ENCODE measurements at regions not wholly inside any gene's neighbourhood (a gene's known extent, or its start where the extent isn't known, plus 50 kb on each side); places are given as distances from the start of the nearest gene placed in this dataset.

DNA sequence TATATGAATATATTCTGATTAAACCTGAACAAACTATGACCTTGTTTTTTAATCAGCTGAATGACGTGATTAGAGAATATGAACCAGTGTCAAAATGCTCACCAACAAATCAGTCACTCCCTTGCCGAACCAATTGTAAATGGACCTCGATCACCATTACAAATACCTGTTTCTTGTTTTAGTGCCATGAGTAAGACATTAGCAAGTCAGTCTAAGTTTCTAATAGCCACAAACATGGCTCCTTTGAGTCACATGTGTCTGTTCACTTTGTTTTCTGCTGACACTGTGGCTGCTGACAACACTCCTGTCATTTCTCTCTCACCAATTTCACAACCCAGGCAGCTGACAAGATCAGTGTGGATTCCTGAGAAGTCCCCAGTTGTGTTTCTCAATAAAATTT lies 286.2 kb upstream of the MDGA2 start:
- intact Hi-C loops (cut with micrococcal nuclease): no loop called here
- DNase-seq (ENCODE audit: low read depth, low spot score) (no peak), ATAC-seq (no peak)
- no peak overlapping the region for H2AFZ ChIP-seq (ENCODE audit: low read depth, low read length, poor library complexity, severe bottlenecking)
- H3K4me1 ChIP-seq (ENCODE audit: control insufficient read depth in 1 of 2, insufficient read depth in 2 of 2, low read length in 2 of 2): no peaks in the 10 kb centered on the region
- no peak overlapping the region for H3K9ac ChIP-seq (ENCODE audit: low read length)
- H3K9me2 ChIP-seq (ENCODE audit: insufficient read depth): no peaks in the 10 kb centered on the region
- ChIA-PET POLR2A (no interaction called here), CTCF (no interaction called here), RAD21 (ENCODE audit: low non-redundant PET in 1 of 2, low total read pairs in 2 of 2, uncharacterized antibody in 2 of 2, unreplicated experiment in 2 of 2) (no interaction called here)
- no peak overlapping the region for H3K27ac ChIP-seq (ENCODE audit: low read depth, low read length)
- no peaks in the 10 kb centered on the region for H3K79me2 ChIP-seq (ENCODE audit: insufficient read depth, low read length)
- no peaks in the 10 kb centered on the region for H3K9me3 ChIP-seq (ENCODE audit: control insufficient read depth in 1 of 2, insufficient read depth in 1 of 2, low read depth in 1 of 2, low read length in 2 of 2)
- no TSS peak for BruUV-seq (replicated peaks)
- TF ChIP-seq TCF7L2 (IDR thresholded peaks at IDR 0.05; ENCODE audit: borderline replicate concordance, extremely low read depth, insufficient read depth, insufficient read length) (no peak), MAX (IDR thresholded peaks at IDR 0.05) (no peak), SRF (IDR thresholded peaks at IDR 0.05; ENCODE audit: low read depth) (no peak), ZBTB33 (IDR thresholded peaks at IDR 0.05; ENCODE audit: extremely low read depth, insufficient replicate concordance, low read length) (no peak), RAD21 (IDR thresholded peaks at IDR 0.05; ENCODE audit: low read depth) (no peak), SIN3A (IDR thresholded peaks at IDR 0.05; ENCODE audit: low read depth) (no peak), EZH2 (IDR thresholded peaks at IDR 0.05) (no peak), SP1 (IDR thresholded peaks at IDR 0.05; ENCODE audit: low read depth) (no peak), POLR2AphosphoS5 (IDR thresholded peaks at IDR 0.05; ENCODE audit: low read depth, low read length) (no peak), FOSL1 (IDR thresholded peaks at IDR 0.05; ENCODE audit: low read depth) (no peak), ZNF274 (IDR thresholded peaks at IDR 0.05; ENCODE audit: low read depth, low read length) (no peak), JUND (IDR thresholded peaks at IDR 0.05) (no peak), ZFX (IDR thresholded peaks at IDR 0.05) (no peak), CTCF (IDR thresholded peaks at IDR 0.05 in 2 of 3, conservative IDR thresholded peaks at IDR 0.05 in 1 of 3; ENCODE audit: borderline replicate concordance in 1 of 3, insufficient read depth in 1 of 3, low read depth in 2 of 3, low read length in 2 of 3) (no peak), POLR2A (IDR thresholded peaks at IDR 0.05; ENCODE audit: borderline replicate concordance, extremely low read depth, insufficient read depth, insufficient read length) (no peak), ELF1 (IDR thresholded peaks at IDR 0.05; ENCODE audit: borderline replicate concordance, low read depth) (no peak)
- TF ChIP-seq, protein P1, sequence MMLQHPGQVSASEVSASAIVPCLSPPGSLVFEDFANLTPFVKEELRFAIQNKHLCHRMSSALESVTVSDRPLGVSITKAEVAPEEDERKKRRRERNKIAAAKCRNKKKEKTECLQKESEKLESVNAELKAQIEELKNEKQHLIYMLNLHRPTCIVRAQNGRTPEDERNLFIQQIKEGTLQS (IDR thresholded peaks at IDR 0.05): no peak
- no peaks in the 10 kb centered on the region for H4K20me1 ChIP-seq (ENCODE audit: insufficient read depth)
- no peak overlapping the region for H3K4me3 ChIP-seq (replicated peaks in 1 of 2; ENCODE audit: low read depth in 1 of 2, low read length in 2 of 2)
- H3K27me3 ChIP-seq (ENCODE audit: insufficient read depth, low read length): no peaks in the 10 kb centered on the region
- no peaks in the 10 kb centered on the region for H3K36me3 ChIP-seq (ENCODE audit: control insufficient read depth in 1 of 2, insufficient read depth in 2 of 2, low read length in 2 of 2)
- no peak overlapping the region for H3K4me2 ChIP-seq (ENCODE audit: low read length)
